Liver (tissue), 8 donors: ENCODE measurements at regions not wholly inside any gene's neighbourhood (a gene's known extent, or its start where the extent isn't known, plus 50 kb on each side); places are given as distances from the start of the nearest gene placed in this dataset.

Experiments
- DNase-seq: peaks from one replicate; pipeline ENCODE4 v3.0.0-alpha.2; 2017; ENCODE audit warnings: low spot score
- H3K27ac ChIP-seq, 2 donors: one replicate each; pipeline ENCODE4 v1.7.0; 2013; ENCODE audit warnings: inconsistent platforms in 2 of 2, low read length in 2 of 2, control low read depth in 1 of 2, low read depth in 1 of 2, mild to moderate bottlenecking in 1 of 2
- H3K27me3 ChIP-seq, 4 donors: one replicate each; pipeline versions ENCODE4 v1.6.1 to v1.7.0; 2013; ENCODE audit warnings: low read length in 3 of 4, inconsistent platforms in 1 of 4, mild to moderate bottlenecking in 1 of 4, moderate library complexity in 1 of 4; ENCODE audit not compliant: control insufficient read depth in 4 of 4, insufficient read depth in 4 of 4
- H3K36me3 ChIP-seq, 4 donors: one replicate each; pipeline versions ENCODE4 v1.6.1 to v1.7.0; 2013; ENCODE audit warnings: low read length in 3 of 4, mild to moderate bottlenecking in 3 of 4, low read depth in 1 of 4, moderate library complexity in 1 of 4; ENCODE audit not compliant: control insufficient read depth in 4 of 4, insufficient read depth in 3 of 4
- H3K4me1 ChIP-seq, 4 donors: one replicate each; pipeline versions ENCODE4 v1.6.1 to v1.7.0; 2013; ENCODE audit warnings: low read length in 3 of 4, mild to moderate bottlenecking in 3 of 4, moderate library complexity in 1 of 4; ENCODE audit not compliant: control insufficient read depth in 4 of 4, insufficient read depth in 4 of 4
- H3K4me3 ChIP-seq, 3 donors: one replicate each; pipeline versions ENCODE4 v1.6.1 to v1.7.0; 2013; ENCODE audit warnings: low read length in 3 of 3, control low read depth in 1 of 3, low read depth in 1 of 3, mild to moderate bottlenecking in 1 of 3
- H3K9ac ChIP-seq, 2 donors: one replicate each; pipeline ENCODE4 v1.7.0; 2013; ENCODE audit warnings: low read length in 2 of 2, mild to moderate bottlenecking in 2 of 2, moderate library complexity in 2 of 2, control low read depth in 1 of 2, low read depth in 1 of 2
- H3K9me3 ChIP-seq, 4 donors: one replicate each; pipeline versions ENCODE4 v1.6.1 to v1.7.0; 2013; ENCODE audit warnings: low read length in 3 of 4; ENCODE audit not compliant: control insufficient read depth in 4 of 4
- ATF3 ChIP-seq: IDR thresholded peaks from 2 replicates; pipeline ENCODE4 v1.6.1; 2016; ENCODE audit warnings: antibody characterized with exemption
- CTCF ChIP-seq: fragments of 150-350 bp; IDR thresholded peaks from 2 replicates; pipeline ENCODE4 v1.5.1; 2017; ENCODE audit warnings: improper control_type of control experiment, low read depth, low read length; ENCODE audit not compliant: missing input control
- EGR1 ChIP-seq, 2 donors: IDR thresholded peaks; 2 replicates each; pipeline ENCODE4 v1.6.1; 2016 to 2018; ENCODE audit warnings: antibody characterized with exemption in 2 of 2, low read depth in 2 of 2
- FOXA1 ChIP-seq: IDR thresholded peaks from 2 replicates; pipeline ENCODE4 v1.6.1; 2016; ENCODE audit warnings: antibody characterized with exemption
- FOXA2 ChIP-seq: IDR thresholded peaks from 2 replicates; pipeline ENCODE4 v1.6.1; 2016; ENCODE audit warnings: antibody characterized with exemption
- GABPA ChIP-seq, 2 donors: IDR thresholded peaks in 1 of 2; conservative IDR thresholded peaks in 1 of 2; 2 replicates each; pipeline ENCODE4 v1.6.1; 2016; ENCODE audit warnings: antibody characterized with exemption in 2 of 2, mild to moderate bottlenecking in 1 of 2, moderate library complexity in 1 of 2
- HNF4A ChIP-seq, 2 donors: conservative IDR thresholded peaks; 2 replicates each; pipeline ENCODE4 v1.6.1; 2016; ENCODE audit warnings: antibody characterized with exemption in 2 of 2, mild to moderate bottlenecking in 2 of 2
- HNF4G ChIP-seq: IDR thresholded peaks from 2 replicates; pipeline ENCODE4 v1.6.1; 2016; ENCODE audit warnings: antibody characterized with exemption
- JUND ChIP-seq, 2 donors: IDR thresholded peaks; 2 replicates each; pipeline ENCODE4 v1.6.1; 2016; ENCODE audit warnings: antibody characterized with exemption in 2 of 2
- MAX ChIP-seq: IDR thresholded peaks from 2 replicates; pipeline ENCODE4 v1.6.1; 2016; ENCODE audit warnings: antibody characterized with exemption
- NR2F2 ChIP-seq: IDR thresholded peaks from 2 replicates; pipeline ENCODE4 v1.6.1; 2016; ENCODE audit warnings: antibody characterized with exemption
- RAD21 ChIP-seq, 2 donors: IDR thresholded peaks; 2 replicates each; pipeline ENCODE4 v1.6.1; 2016; ENCODE audit warnings: antibody characterized with exemption in 2 of 2, mild to moderate bottlenecking in 2 of 2
- REST ChIP-seq: IDR thresholded peaks from 2 replicates; pipeline ENCODE4 v1.6.1; 2016; ENCODE audit warnings: antibody characterized with exemption, mild to moderate bottlenecking
- RXRA ChIP-seq, 2 donors: IDR thresholded peaks; 2 replicates each; pipeline ENCODE4 v1.6.1; 2017 to 2018; ENCODE audit warnings: antibody characterized with exemption in 2 of 2, mild to moderate bottlenecking in 1 of 2
- SP1 ChIP-seq: IDR thresholded peaks from 2 replicates; pipeline ENCODE4 v1.6.1; 2018; ENCODE audit warnings: antibody characterized with exemption, mild to moderate bottlenecking
- TAF1 ChIP-seq: conservative IDR thresholded peaks from 2 replicates; pipeline ENCODE4 v1.6.1; 2016; ENCODE audit warnings: antibody characterized with exemption, mild to moderate bottlenecking
- YY1 ChIP-seq: IDR thresholded peaks from 2 replicates; pipeline ENCODE4 v1.6.1; 2016; ENCODE audit warnings: antibody characterized with exemption, mild to moderate bottlenecking
- ZBTB33 ChIP-seq: IDR thresholded peaks from 2 replicates; pipeline ENCODE4 v1.6.1; 2016; ENCODE audit warnings: antibody characterized with exemption
- WGBS: extraction: QIAGEN DNeasy Blood & Tissue Kit; methylation state at CpG from one replicate; pipeline ENCODE4 v1.1.7; 2013; 5-methylcytosine and 5-hydroxymethylcytosine counted together
- donor health status: healthy.
- donor health status: healthy.
- donor health status: healthy.
- donor health status: healthy.
- donor health status: healthy.

- DNase-seq = no peak
- 88% methylated on average over 2 of the region's 2 CpGs for WGBS
- Histone ChIP-seq H3K36me3 (no peaks in the 10 kb centered on the region), H3K9me3 (no peaks in the 10 kb centered on the region), H3K4me1 (peaks cover 0 to 2% (median 0%) of the 10 kb centered on the region in 4 donors), H3K9ac (no peak overlapping the region), H3K27ac (no peak overlapping the region), H3K27me3 (no peaks in the 10 kb centered on the region), H3K4me3 (no peak overlapping the region)
- TF ChIP-seq HNF4G (no peak), GABPA (IDR thresholded peaks at IDR 0.05 in 1 of 2, conservative IDR thresholded peaks at IDR 0.05 in 1 of 2) (no peak), YY1 (no peak), NR2F2 (no peak), MAX (no peak), CTCF (no peak), FOXA1 (no peak), FOXA2 (no peak), REST (no peak), RXRA (IDR thresholded peaks at IDR 0.05) (no peak), TAF1 (no peak), RAD21 (IDR thresholded peaks at IDR 0.05) (no peak), ATF3 (no peak), JUND (IDR thresholded peaks at IDR 0.05) (no peak), EGR1 (IDR thresholded peaks at IDR 0.05; ENCODE audit: low read depth in 2 of 2) (no peak), ZBTB33 (no peak), SP1 (no peak), HNF4A (conservative IDR thresholded peaks at IDR 0.05) (no peak)
Measured at GRCh38 chr3:16063603-16064002, 110.9 kb upstream of the GALNT15 start.
